ENCODE measurements at regions not wholly inside any gene's neighbourhood (a gene's known extent, or its start where the extent isn't known, plus 50 kb on each side); places are given as distances from the start of the nearest gene placed in this dataset.

- H3K4me1 Mint-ChIP-seq (ENCODE audit: low read depth, unreplicated experiment): peaks cover 10% of the 10 kb centered on the region
- no peaks in the 10 kb centered on the region for H3K36me3 Mint-ChIP-seq (ENCODE audit: low read depth, unreplicated experiment)
- no peaks in the 10 kb centered on the region for H3K79me2 ChIP-seq (ENCODE audit: insufficient read depth, low read length)
- H3K27me3 ChIP-seq (ENCODE audit: insufficient read depth, low read length): no peaks in the 10 kb centered on the region
- no peak overlapping the region for H2AFZ ChIP-seq (ENCODE audit: low read depth, low read length)
- H3K27ac ChIP-seq (ENCODE audit: low read depth, low read length): no peak overlapping the region
- no peak overlapping the region for H3K4me3 Mint-ChIP-seq (ENCODE audit: unreplicated experiment)
- no peak overlapping the region for H3K4me3 ChIP-seq (ENCODE audit: insufficient read depth, low read depth, low read length)
- H3K27ac Mint-ChIP-seq (ENCODE audit: unreplicated experiment): no peak overlapping the region
- H4K20me1 ChIP-seq (ENCODE audit: insufficient read depth, low read length): no peaks in the 10 kb centered on the region
- H3K9ac ChIP-seq (ENCODE audit: low read length): no peak overlapping the region
- no peaks in the 10 kb centered on the region for H3K4me1 ChIP-seq (ENCODE audit: insufficient read depth, low read length)
- TF ChIP-seq EZH2 (IDR thresholded peaks at IDR 0.05; ENCODE audit: insufficient read depth, low read length): no peak
- no peak for TF ChIP-seq CTCF (IDR thresholded peaks at IDR 0.05; ENCODE audit: insufficient read depth, low read depth, low read length)
- peaks cover 35% of the 10 kb centered on the region for H3K27me3 Mint-ChIP-seq (ENCODE audit: low read depth, unreplicated experiment)
- FAIRE-seq: no peak
- H3K4me2 ChIP-seq (ENCODE audit: low read length): no peak overlapping the region
- no peak for DNase-seq (ENCODE audit: low read depth)
- H3K36me3 ChIP-seq (ENCODE audit: insufficient read depth, low read length): no peaks in the 10 kb centered on the region
- no peaks in the 10 kb centered on the region for H3K9me3 ChIP-seq (ENCODE audit: insufficient read depth, low read depth, low read length)
- H3K9me3 Mint-ChIP-seq (ENCODE audit: unreplicated experiment): no peaks in the 10 kb centered on the region
These were observed 385.8 kb upstream of the ZNF507 start for GRCh38 chr19:31959527-31960018.

GRCh38 chr19:31960474-31960873 is 384.9 kb upstream of the ZNF507 start:
- H3K36me3 Mint-ChIP-seq (ENCODE audit: low read depth, unreplicated experiment): no peaks in the 10 kb centered on the region
- no peaks in the 10 kb centered on the region for H3K27me3 ChIP-seq (ENCODE audit: insufficient read depth, low read length)
- H4K20me1 ChIP-seq (ENCODE audit: insufficient read depth, low read length): no peaks in the 10 kb centered on the region
- peaks cover 35% of the 10 kb centered on the region for H3K27me3 Mint-ChIP-seq (ENCODE audit: low read depth, unreplicated experiment)
- no peak overlapping the region for H3K4me3 Mint-ChIP-seq (ENCODE audit: unreplicated experiment)
- H3K4me2 ChIP-seq (ENCODE audit: low read length): no peak overlapping the region
- no peak for TF ChIP-seq CTCF (IDR thresholded peaks at IDR 0.05; ENCODE audit: insufficient read depth, low read depth, low read length)
- TF ChIP-seq EZH2 (IDR thresholded peaks at IDR 0.05; ENCODE audit: insufficient read depth, low read length): no peak
- H3K27ac ChIP-seq (ENCODE audit: low read depth, low read length): no peak overlapping the region
- H3K4me3 ChIP-seq (ENCODE audit: insufficient read depth, low read depth, low read length): no peak overlapping the region
- H3K9me3 Mint-ChIP-seq (ENCODE audit: unreplicated experiment): no peaks in the 10 kb centered on the region
- no peaks in the 10 kb centered on the region for H3K9me3 ChIP-seq (ENCODE audit: insufficient read depth, low read depth, low read length)
- peaks cover 10% of the 10 kb centered on the region for H3K4me1 Mint-ChIP-seq (ENCODE audit: low read depth, unreplicated experiment)
- H2AFZ ChIP-seq (ENCODE audit: low read depth, low read length): no peak overlapping the region
- H3K79me2 ChIP-seq (ENCODE audit: insufficient read depth, low read length): no peaks in the 10 kb centered on the region
- no peak for DNase-seq (ENCODE audit: low read depth)
- H3K27ac Mint-ChIP-seq (ENCODE audit: unreplicated experiment): no peak overlapping the region
- no peaks in the 10 kb centered on the region for H3K4me1 ChIP-seq (ENCODE audit: insufficient read depth, low read length)
- FAIRE-seq: no peak
- H3K36me3 ChIP-seq (ENCODE audit: insufficient read depth, low read length): no peaks in the 10 kb centered on the region
- H3K9ac ChIP-seq (ENCODE audit: low read length): no peak overlapping the region

GRCh38 chr19:31961191-31961590 is 384.2 kb upstream of the ZNF507 start:
- H3K27me3 Mint-ChIP-seq (ENCODE audit: low read depth, unreplicated experiment): peaks cover 31% of the 10 kb centered on the region
- H3K9me3 ChIP-seq (ENCODE audit: insufficient read depth, low read depth, low read length): no peaks in the 10 kb centered on the region
- no peak overlapping the region for H3K9ac ChIP-seq (ENCODE audit: low read length)
- no peak overlapping the region for H3K27ac Mint-ChIP-seq (ENCODE audit: unreplicated experiment)
- H2AFZ ChIP-seq (ENCODE audit: low read depth, low read length): no peak overlapping the region
- H3K36me3 Mint-ChIP-seq (ENCODE audit: low read depth, unreplicated experiment): no peaks in the 10 kb centered on the region
- no peak overlapping the region for H3K4me2 ChIP-seq (ENCODE audit: low read length)
- H3K4me3 ChIP-seq (ENCODE audit: insufficient read depth, low read depth, low read length): no peak overlapping the region
- H3K27ac ChIP-seq (ENCODE audit: low read depth, low read length): no peak overlapping the region
- no peaks in the 10 kb centered on the region for H3K9me3 Mint-ChIP-seq (ENCODE audit: unreplicated experiment)
- DNase-seq (ENCODE audit: low read depth) (no peak), FAIRE-seq (no peak)
- peaks cover 10% of the 10 kb centered on the region for H3K4me1 Mint-ChIP-seq (ENCODE audit: low read depth, unreplicated experiment)
- H3K36me3 ChIP-seq (ENCODE audit: insufficient read depth, low read length): no peaks in the 10 kb centered on the region
- no peak overlapping the region for H3K4me3 Mint-ChIP-seq (ENCODE audit: unreplicated experiment)
- TF ChIP-seq CTCF (IDR thresholded peaks at IDR 0.05; ENCODE audit: insufficient read depth, low read depth, low read length) (no peak), EZH2 (IDR thresholded peaks at IDR 0.05; ENCODE audit: insufficient read depth, low read length) (no peak)
- H3K79me2 ChIP-seq (ENCODE audit: insufficient read depth, low read length): no peaks in the 10 kb centered on the region
- no peaks in the 10 kb centered on the region for H4K20me1 ChIP-seq (ENCODE audit: insufficient read depth, low read length)
- H3K4me1 ChIP-seq (ENCODE audit: insufficient read depth, low read length): no peaks in the 10 kb centered on the region
- H3K27me3 ChIP-seq (ENCODE audit: insufficient read depth, low read length): no peaks in the 10 kb centered on the region

All from astrocyte (in vitro differentiated cells and primary cell).